DOHH2 (cell line): ENCODE measurements at regions not wholly inside any gene's neighbourhood (a gene's known extent, or its start where the extent isn't known, plus 50 kb on each side); places are given as distances from the start of the nearest gene placed in this dataset.

ENCODE experiments used
- EZH2phosphoT487 ChIP-seq: fragments of 200-600 bp; sonication (generic); IDR thresholded peaks from 2 replicates; pipeline ENCODE4 v1.6.1; 2017; ENCODE audit warnings: borderline replicate concordance, mild to moderate bottlenecking, antibody characterized with exemption, low read length, moderate library complexity, mixed read lengths
- TF ChIP-seq, protein P1 (sequence below): fragments of 200-600 bp; sonication (generic); IDR thresholded peaks from one replicate; pipeline ENCODE4 v1.5.1; 2014; ENCODE audit warnings: antibody characterized with exemption, mild to moderate bottlenecking, low read depth, low read length; ENCODE audit not compliant: poor library complexity, severe bottlenecking

DNA sequence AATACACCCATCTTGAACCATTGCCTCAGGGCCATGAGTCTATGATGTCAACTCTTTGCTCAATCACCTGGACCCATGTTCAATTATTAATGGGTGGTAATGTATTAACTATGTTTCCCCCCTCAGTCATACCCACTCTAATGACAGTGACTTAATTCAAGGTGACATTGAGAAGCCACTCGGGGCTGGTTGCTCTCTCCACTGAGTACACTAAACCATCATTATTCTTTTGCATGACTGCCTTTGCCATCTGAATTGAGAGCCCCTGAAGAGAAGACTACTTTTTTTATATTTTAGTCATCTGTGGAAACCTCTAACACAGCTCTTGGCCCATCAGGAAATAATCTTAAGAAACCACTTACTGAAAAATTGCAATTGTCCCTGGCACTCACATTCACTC lies 139.2 kb upstream of the SOX21 start:
- TF ChIP-seq, protein P1, sequence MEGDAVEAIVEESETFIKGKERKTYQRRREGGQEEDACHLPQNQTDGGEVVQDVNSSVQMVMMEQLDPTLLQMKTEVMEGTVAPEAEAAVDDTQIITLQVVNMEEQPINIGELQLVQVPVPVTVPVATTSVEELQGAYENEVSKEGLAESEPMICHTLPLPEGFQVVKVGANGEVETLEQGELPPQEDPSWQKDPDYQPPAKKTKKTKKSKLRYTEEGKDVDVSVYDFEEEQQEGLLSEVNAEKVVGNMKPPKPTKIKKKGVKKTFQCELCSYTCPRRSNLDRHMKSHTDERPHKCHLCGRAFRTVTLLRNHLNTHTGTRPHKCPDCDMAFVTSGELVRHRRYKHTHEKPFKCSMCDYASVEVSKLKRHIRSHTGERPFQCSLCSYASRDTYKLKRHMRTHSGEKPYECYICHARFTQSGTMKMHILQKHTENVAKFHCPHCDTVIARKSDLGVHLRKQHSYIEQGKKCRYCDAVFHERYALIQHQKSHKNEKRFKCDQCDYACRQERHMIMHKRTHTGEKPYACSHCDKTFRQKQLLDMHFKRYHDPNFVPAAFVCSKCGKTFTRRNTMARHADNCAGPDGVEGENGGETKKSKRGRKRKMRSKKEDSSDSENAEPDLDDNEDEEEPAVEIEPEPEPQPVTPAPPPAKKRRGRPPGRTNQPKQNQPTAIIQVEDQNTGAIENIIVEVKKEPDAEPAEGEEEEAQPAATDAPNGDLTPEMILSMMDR: no peak
- TF ChIP-seq EZH2phosphoT487: no peak
